ENCODE measurements at regions not wholly inside any gene's neighbourhood (a gene's known extent, or its start where the extent isn't known, plus 50 kb on each side); places are given as distances from the start of the nearest gene placed in this dataset.
"Not testable (repeated sequence)": the region's sequence is repeated elsewhere in the genome, so short reads cannot be mapped to it uniquely, and the experiment has no call there.

DNA sequence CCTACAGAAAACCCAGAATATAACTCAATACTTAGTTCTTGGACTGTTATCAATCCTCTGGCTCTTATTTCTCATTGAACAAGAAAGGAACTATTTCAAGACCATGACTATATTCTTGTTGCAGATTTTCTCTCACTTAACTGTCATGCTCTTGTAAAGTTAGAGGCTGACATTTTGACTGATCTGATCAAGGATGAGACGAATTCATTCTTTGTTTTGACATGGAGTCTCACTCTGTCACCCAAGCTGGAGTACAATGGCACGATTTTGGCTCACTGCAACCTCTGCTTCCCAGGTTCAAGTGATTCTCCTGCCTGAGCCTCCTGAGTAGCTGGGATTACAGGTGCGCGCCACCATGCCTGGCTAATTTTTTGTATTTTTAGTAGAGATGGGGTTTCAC lies 367.9 kb upstream of the SEMA3C start:
- TF ChIP-seq, protein P1, sequence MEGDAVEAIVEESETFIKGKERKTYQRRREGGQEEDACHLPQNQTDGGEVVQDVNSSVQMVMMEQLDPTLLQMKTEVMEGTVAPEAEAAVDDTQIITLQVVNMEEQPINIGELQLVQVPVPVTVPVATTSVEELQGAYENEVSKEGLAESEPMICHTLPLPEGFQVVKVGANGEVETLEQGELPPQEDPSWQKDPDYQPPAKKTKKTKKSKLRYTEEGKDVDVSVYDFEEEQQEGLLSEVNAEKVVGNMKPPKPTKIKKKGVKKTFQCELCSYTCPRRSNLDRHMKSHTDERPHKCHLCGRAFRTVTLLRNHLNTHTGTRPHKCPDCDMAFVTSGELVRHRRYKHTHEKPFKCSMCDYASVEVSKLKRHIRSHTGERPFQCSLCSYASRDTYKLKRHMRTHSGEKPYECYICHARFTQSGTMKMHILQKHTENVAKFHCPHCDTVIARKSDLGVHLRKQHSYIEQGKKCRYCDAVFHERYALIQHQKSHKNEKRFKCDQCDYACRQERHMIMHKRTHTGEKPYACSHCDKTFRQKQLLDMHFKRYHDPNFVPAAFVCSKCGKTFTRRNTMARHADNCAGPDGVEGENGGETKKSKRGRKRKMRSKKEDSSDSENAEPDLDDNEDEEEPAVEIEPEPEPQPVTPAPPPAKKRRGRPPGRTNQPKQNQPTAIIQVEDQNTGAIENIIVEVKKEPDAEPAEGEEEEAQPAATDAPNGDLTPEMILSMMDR (IDR thresholded peaks at IDR 0.05; ENCODE audit: low read depth, low read length) = not testable (repeated sequence)
- TF ChIP-seq POLR2A (IDR thresholded peaks at IDR 0.05; ENCODE audit: extremely low read depth, insufficient read length) = not testable (repeated sequence)
- TF ChIP-seq, protein P2, sequence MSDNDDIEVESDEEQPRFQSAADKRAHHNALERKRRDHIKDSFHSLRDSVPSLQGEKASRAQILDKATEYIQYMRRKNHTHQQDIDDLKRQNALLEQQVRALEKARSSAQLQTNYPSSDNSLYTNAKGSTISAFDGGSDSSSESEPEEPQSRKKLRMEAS (IDR thresholded peaks at IDR 0.05; ENCODE audit: low read depth, low read length) = not testable (repeated sequence)
